Mesodermal cell (in vitro differentiated cells): ENCODE measurements at regions not wholly inside any gene's neighbourhood (a gene's known extent, or its start where the extent isn't known, plus 50 kb on each side); places are given as distances from the start of the nearest gene placed in this dataset.

Source experiments
- H3K27ac ChIP-seq: 2 replicates; pipeline ENCODE4 v1.7.0; 2013; ENCODE audit warnings: mild to moderate bottlenecking, low read depth, low read length, moderate library complexity; ENCODE audit not compliant: severe bottlenecking
- H3K36me3 ChIP-seq: 2 replicates; pipeline ENCODE4 v1.7.1; 2013; ENCODE audit warnings: mild to moderate bottlenecking, low read length, moderate library complexity; ENCODE audit not compliant: control insufficient read depth, insufficient read depth
- H3K4me1 ChIP-seq: one replicate; pipeline ENCODE4 v1.7.1; 2013; ENCODE audit warnings: mild to moderate bottlenecking, low read length; ENCODE audit not compliant: insufficient read depth, control insufficient read depth, poor library complexity, severe bottlenecking
- H3K4me3 ChIP-seq: 2 replicates; pipeline ENCODE4 v1.7.0; 2013; ENCODE audit warnings: low read length, control low read depth, mild to moderate bottlenecking; ENCODE audit not compliant: insufficient read depth, poor library complexity, severe bottlenecking; ENCODE audit errors: extremely low read depth
- H3K9me3 ChIP-seq: 2 replicates; pipeline ENCODE4 v1.7.1; 2013; ENCODE audit warnings: mild to moderate bottlenecking, low read length, moderate library complexity; ENCODE audit not compliant: control insufficient read depth
- WGBS, 2 experiments: methylation state at CpG; one replicate each; pipeline ENCODE4 v1.1.5; 2013; ENCODE audit warnings: missing lambda C conversion rate in 2 of 2; ENCODE audit not compliant: insufficient coverage in 2 of 2; 5-methylcytosine and 5-hydroxymethylcytosine counted together

- 80 to 100% methylated on average over 1 of the region's 1 CpG for WGBS, 2 experiments
- no peaks in the 10 kb centered on the region for H3K9me3 ChIP-seq
- H3K4me3 ChIP-seq: no peak overlapping the region
- H3K36me3 ChIP-seq: no peaks in the 10 kb centered on the region
- no peaks in the 10 kb centered on the region for H3K4me1 ChIP-seq
- no peak overlapping the region for H3K27ac ChIP-seq
Observed at GRCh38 chr2:5951471-5951870, 259.3 kb downstream of the SOX11 start.

- Histone ChIP-seq H3K27ac (no peak overlapping the region), H3K9me3 (no peaks in the 10 kb centered on the region), H3K36me3 (no peaks in the 10 kb centered on the region), H3K4me3 (no peak overlapping the region), H3K4me1 (no peaks in the 10 kb centered on the region)
- 83% methylated on average over 1 of the region's 1 CpG; no CpG with 5 or more reads in 1 of the 2 experiments for WGBS, 2 experiments
Observed at GRCh38 chr2:5953525-5953924, 261.3 kb downstream of the SOX11 start.

GRCh38 chr2:5954509-5954908 is 262.3 kb downstream of the SOX11 start:
- Histone ChIP-seq H3K4me1 (no peaks in the 10 kb centered on the region), H3K4me3 (no peak overlapping the region), H3K27ac (no peak overlapping the region), H3K36me3 (no peaks in the 10 kb centered on the region), H3K9me3 (no peaks in the 10 kb centered on the region)
- WGBS, 2 experiments: 69% methylated on average over 2 of the region's 5 CpGs; no CpG with 5 or more reads in 1 of the 2 experiments

GRCh38 chr2:5955921-5956320 is 263.7 kb downstream of the SOX11 start:
- Histone ChIP-seq H3K9me3 (no peaks in the 10 kb centered on the region), H3K4me1 (no peaks in the 10 kb centered on the region), H3K27ac (no peak overlapping the region), H3K36me3 (no peaks in the 10 kb centered on the region), H3K4me3 (no peak overlapping the region)

- 88 to 92% methylated on average over 5 to 6 of the region's 6 CpGs for WGBS, 2 experiments
- no peak overlapping the region for H3K27ac ChIP-seq
- H3K36me3 ChIP-seq: no peaks in the 10 kb centered on the region
- no peaks in the 10 kb centered on the region for H3K4me1 ChIP-seq
- H3K9me3 ChIP-seq: no peaks in the 10 kb centered on the region
- H3K4me3 ChIP-seq: no peak overlapping the region
Observed at GRCh38 chr2:5959836-5960820, 267.9 kb downstream of the SOX11 start.

GRCh38 chr2:5967506-5967905 is 275.3 kb downstream of the SOX11 start:
- no peaks in the 10 kb centered on the region for H3K4me1 ChIP-seq
- 91 to 95% methylated on average over 4 to 6 of the region's 6 CpGs for WGBS, 2 experiments
- no peaks in the 10 kb centered on the region for H3K9me3 ChIP-seq
- no peak overlapping the region for H3K27ac ChIP-seq
- no peak overlapping the region for H3K4me3 ChIP-seq
- no peaks in the 10 kb centered on the region for H3K36me3 ChIP-seq

GRCh38 chr2:5969303-5969702 is 277.1 kb downstream of the SOX11 start:
- Histone ChIP-seq H3K9me3 (no peaks in the 10 kb centered on the region), H3K36me3 (no peaks in the 10 kb centered on the region), H3K27ac (no peak overlapping the region), H3K4me3 (no peak overlapping the region), H3K4me1 (no peaks in the 10 kb centered on the region)
- 92 to 97% methylated on average over 3 to 4 of the region's 6 CpGs for WGBS, 2 experiments

- Histone ChIP-seq H3K36me3 (no peaks in the 10 kb centered on the region), H3K9me3 (no peaks in the 10 kb centered on the region), H3K27ac (no peak overlapping the region), H3K4me3 (no peak overlapping the region), H3K4me1 (no peaks in the 10 kb centered on the region)
- WGBS, 2 experiments: 93% methylated on average over 2 of the region's 4 CpGs; no CpG with 5 or more reads in 1 of the 2 experiments
Observed at GRCh38 chr2:5970347-5970746, 278.2 kb downstream of the SOX11 start.

GRCh38 chr2:5974477-5974876 is 282.3 kb downstream of the SOX11 start:
- 88 to 90% methylated on average over 5 to 6 of the region's 6 CpGs for WGBS, 2 experiments
- no peaks in the 10 kb centered on the region for H3K4me1 ChIP-seq
- no peak overlapping the region for H3K27ac ChIP-seq
- no peaks in the 10 kb centered on the region for H3K9me3 ChIP-seq
- H3K36me3 ChIP-seq: no peaks in the 10 kb centered on the region
- no peak overlapping the region for H3K4me3 ChIP-seq

GRCh38 chr2:5975401-5975800 is 283.2 kb downstream of the SOX11 start:
- Histone ChIP-seq H3K9me3 (no peaks in the 10 kb centered on the region), H3K4me1 (peaks cover under 1% of the 10 kb centered on the region), H3K36me3 (no peaks in the 10 kb centered on the region), H3K27ac (no peak overlapping the region), H3K4me3 (no peak overlapping the region)
- WGBS, 2 experiments: 48 to 67% methylated on average over 2 to 3 of the region's 3 CpGs

- Histone ChIP-seq H3K4me3 (no peak overlapping the region), H3K9me3 (no peaks in the 10 kb centered on the region), H3K36me3 (no peaks in the 10 kb centered on the region), H3K4me1 (peaks cover 8% of the 10 kb centered on the region), H3K27ac (no peak overlapping the region)
- WGBS, 2 experiments: 82 to 93% methylated on average over 9 of the region's 9 CpGs
Observed at GRCh38 chr2:5976531-5977065, 284.4 kb downstream of the SOX11 start.
